NOMO-1 treated with DMSO at 0.1 percent for 48 hours (cell line): ENCODE measurements at regions not wholly inside any gene's neighbourhood (a gene's known extent, or its start where the extent isn't known, plus 50 kb on each side); places are given as distances from the start of the nearest gene placed in this dataset.

Experiments
- DNase-seq: peaks from one replicate; lab custom pipeline; 2025; ENCODE audit not compliant: unreplicated experiment; lab: John Stamatoyannopoulos, UW

DNA sequence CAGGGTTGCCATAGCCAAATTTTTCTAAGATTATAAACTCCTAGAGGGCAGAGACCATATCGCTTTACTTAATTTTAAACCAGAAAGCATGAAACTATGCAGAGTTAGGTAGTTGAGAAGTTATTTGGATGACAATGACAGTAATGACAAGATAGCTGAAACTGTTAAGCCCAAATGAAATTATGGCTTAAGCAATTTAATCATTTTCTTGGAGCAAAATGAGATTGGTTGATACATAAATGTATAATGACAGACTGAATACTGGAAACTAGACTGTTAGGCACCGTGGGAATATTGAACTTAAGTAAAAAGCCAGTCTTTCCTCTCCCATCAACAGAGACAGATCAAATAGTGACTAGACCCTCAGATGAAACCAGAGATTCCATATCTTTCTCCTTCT, 670.3 kb upstream of the NRSN1 start:
- no peak for DNase-seq

DNA sequence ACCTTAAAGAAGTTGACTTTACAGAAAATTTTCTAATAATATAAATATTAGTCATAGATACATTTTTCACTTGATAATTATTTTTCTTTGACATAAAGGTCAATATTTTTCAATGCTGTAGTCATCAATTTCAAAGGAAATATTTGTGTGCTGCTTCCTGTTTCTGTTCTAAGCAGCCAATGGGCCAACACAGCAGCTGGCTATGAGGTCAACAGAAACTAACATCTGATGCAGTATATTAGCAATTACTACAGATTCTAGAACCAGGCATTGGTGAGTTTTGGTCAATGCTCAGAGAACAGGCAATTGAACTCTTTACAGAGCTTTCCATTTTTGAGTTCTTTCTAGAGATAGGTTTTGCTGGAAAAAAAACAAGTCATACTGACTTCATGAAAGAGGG, 669.6 kb upstream of the NRSN1 start:
- no peak for DNase-seq

GRCh38 chr6:23457321-23457720, 668.7 kb upstream of the NRSN1 start:
- no peak for DNase-seq

- DNase-seq: no peak
Measured at GRCh38 chr6:23465912-23466311, 660.1 kb upstream of the NRSN1 start.

DNA sequence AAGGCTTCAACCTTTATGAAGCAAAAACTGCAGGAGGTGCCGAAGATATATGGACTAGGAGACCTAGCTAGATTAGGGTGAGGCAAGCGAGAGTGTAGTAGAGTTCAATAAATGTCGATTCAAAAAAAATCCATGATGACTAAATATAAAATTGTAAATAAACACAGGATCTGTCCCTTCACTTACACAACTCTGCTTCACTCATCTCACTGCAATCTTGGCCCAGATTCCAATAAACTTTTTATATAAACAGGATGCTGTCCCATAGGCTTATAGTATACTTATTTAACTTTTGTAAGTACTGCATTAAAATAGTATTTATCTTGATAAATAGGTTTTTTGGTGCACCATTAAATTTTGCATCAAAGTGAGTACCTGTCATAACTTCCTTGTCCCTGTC, 648.4 kb upstream of the NRSN1 start:
- DNase-seq: no peak

DNA sequence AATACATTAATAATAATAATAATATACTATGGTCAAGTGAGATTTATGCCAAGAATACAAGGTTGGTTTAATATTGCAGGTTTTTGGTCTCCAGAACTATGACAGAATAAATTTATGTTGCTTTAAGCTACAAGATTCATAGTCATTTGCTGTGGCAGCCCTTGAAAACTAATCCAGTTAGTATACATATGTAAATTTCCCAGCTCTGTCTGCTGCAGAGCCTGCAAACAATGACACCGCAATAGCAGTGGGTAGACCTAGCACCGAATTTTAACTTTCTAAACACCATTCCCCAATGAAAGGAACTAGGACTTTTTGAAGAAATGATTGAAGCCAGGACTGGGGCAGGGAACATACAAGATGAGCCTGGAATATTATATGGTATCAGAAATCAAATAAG, 647.7 kb upstream of the NRSN1 start:
- no peak for DNase-seq

GRCh38 chr6:23483896-23484295, 642.1 kb upstream of the NRSN1 start:
- DNase-seq: no peak

DNA sequence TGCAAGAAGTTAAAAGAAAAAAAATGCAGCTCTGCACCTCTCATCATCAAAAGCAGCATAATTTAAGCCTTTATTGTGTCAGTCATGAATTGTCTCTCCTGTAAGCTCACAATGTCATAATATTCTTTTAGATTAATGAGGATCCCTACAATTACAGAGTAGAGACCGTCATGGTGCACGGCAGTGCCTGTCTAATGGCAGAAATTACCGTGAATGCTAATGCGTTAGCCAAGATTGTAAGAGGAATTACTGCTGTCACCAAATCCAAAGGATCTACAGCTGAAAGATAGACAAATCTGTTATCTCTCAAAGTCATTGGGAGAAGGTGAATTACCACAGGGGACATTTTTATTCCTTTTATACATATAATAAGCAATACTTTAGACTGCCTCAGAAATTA, 631.6 kb upstream of the NRSN1 start:
- no peak for DNase-seq

GRCh38 chr6:23498013-23498412, 628.0 kb upstream of the NRSN1 start:
- DNase-seq: no peak

GRCh38 chr6:23499549-23499948, 626.5 kb upstream of the NRSN1 start:
- DNase-seq: no peak

DNA sequence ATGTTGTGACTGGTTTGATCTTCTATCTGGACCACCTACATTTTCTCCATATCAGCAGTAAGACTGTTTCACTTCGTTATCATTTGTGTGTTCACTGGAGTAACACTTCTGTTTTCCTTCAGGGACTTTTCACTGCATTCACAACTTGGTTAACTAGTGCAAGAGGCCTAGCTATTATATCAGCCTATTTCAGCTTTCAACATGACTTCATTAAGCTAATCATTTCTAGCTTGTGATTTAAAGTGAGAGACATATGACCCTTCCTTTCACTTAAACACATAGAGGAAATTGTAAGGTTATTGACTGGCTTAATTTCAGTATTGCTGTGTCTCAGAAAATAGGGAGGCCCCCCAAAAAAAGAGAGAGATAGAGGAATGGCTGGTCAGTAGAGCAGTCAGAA, 622.8 kb upstream of the NRSN1 start:
- DNase-seq: no peak

- no peak for DNase-seq
Measured at GRCh38 chr6:23505026-23505425, 621.0 kb upstream of the NRSN1 start.

DNA sequence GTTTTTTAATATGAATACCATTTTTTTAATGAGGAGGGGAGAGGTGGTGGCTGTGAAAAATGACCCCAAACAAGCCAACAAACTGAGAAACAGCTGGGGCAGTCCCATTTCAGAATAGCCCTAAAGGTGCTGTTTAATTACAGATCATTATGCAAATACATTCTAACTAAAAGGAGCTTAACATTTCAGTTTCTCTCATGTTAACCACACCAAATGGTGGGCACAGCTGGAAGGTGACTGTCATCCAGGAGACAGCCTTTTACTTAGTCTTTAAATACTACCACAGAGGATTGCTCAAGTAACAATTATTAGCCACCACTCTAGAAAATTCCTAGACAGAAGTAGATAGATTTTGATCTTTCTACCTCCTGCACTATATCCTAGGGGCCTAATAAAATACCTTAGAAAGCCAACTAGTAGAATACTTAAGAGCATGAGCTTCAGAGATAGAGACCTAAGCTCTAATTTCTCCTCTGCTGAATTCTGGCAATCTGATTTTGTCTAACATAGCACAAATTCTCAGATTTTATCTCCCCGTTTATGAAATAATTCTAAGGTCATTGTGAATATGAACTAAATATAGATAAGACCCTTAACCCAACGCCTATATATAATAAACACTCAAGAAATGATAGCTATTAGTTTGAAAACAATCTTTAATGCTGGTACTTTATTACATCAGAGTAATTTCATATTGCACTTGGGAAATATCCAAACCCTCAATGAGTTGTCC, 615.1 kb upstream of the NRSN1 start:
- no peak for DNase-seq

DNA sequence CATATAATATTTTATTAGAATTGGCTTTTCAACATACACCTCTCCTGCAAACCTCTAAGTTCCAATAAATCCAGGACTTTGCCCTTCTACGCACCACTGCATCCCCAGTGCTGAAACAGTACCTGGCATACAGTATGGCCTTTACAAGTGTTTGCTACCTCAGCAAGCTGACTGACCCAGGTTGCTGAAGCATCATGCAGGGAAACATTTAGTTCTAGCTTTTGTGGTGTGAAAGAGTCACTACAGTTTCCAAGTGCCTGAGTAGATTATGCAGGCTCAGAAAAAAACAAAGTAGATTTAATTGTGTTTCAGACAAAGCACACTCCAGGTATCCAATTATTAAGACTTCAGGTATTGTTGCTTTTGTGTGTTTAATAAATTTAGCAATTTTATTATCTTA, 614.2 kb upstream of the NRSN1 start:
- DNase-seq: no peak

- DNase-seq: no peak
Measured at GRCh38 chr6:23518294-23518693, 607.7 kb upstream of the NRSN1 start.

DNA sequence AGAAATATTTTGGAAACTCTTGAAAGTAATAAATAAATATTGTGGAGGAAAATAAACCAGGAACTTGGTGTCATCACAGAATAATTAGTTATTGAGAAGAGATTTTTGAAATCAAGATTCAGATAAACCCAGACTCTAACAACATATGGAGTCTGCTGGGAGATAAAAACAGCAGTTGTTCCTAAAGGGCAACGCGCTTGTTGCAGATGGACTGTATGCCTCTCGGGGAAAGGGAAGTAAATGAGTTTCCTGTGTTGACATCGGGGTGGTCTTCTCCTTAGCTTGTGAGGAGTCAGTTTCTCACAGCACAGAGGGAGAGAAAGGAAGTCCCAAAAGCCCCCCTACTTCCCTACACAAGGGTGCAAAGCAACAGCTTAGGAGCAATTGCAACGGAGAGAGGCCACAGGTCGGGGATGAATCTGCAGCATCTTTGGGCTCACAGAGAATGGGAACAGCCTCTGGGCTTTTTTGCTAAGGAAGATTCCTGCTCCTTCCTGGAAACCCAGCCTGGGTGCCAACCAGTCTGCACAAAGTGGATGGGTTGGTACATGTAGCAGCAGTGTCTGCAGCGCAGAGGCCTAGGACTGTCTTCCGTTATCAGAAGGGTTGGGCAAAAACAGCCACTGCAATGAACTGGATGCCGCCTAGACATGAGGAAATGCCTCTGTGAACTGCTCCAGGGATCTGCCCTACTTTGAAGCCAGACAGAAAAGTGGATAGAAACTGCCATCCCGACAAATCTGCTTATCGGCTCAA, 603.0 kb upstream of the NRSN1 start:
- no peak for DNase-seq

DNA sequence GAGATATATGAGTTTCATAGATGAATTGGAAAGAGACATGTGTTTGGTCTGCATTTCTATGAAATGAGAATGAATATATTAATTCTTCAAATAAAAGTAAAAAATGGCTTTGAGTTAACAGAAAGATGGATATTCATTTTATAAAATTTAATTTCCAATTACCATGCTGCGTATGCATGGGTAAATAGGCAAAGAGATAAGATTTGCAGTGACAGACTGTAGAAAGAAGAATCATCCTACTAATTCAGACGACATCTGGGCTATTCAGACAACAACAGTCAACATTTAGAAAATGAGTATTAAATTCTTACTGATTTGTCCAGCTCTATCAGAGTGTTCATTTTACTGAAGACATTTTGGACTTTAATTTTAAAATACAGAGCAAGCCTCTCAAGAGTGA, 602.2 kb upstream of the NRSN1 start:
- DNase-seq: no peak

- DNase-seq: no peak
Measured at GRCh38 chr6:23524548-23524947, 601.5 kb upstream of the NRSN1 start.

DNA sequence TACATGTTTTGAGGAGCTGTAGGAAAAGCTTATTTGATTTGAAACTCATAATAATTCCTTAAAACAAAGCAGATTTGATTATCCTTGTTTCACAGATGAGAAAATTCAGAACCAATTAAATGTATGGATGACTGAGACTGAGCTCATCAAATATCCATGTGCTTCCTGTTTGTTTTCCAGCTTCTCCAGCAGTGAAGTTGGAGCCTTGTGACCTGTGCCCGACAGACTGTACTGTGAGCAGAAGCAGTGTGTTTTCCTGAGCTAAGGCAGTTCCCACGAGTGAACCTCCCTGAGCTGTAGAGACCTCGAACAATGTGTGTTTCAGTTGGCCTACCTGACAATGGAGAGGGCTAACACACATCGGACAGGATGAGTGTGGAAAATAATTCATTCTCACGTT, 599.5 kb upstream of the NRSN1 start:
- no peak for DNase-seq

GRCh38 chr6:23529902-23530301, 596.1 kb upstream of the NRSN1 start:
- no peak for DNase-seq

DNA sequence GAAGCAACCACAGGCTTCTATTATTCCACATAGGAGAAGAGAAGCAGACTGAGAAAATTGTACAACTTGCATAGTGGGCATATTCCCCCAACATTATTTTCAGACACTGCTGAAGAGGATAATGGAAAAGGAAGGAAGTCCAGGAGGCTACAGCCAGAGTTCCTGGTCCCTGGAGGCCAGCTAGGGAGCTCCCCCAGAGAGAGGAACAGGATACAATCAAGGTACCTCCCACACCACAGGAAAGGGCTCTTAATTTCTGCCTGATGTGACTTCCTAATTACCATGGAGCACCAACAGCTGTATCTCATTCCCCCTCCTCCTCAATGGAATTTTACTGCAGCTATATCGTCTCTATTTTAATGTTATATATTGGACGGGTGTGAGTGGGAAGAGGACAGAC, 594.3 kb upstream of the NRSN1 start:
- no peak for DNase-seq

GRCh38 chr6:23532227-23532626, 593.8 kb upstream of the NRSN1 start:
- no peak for DNase-seq

DNA sequence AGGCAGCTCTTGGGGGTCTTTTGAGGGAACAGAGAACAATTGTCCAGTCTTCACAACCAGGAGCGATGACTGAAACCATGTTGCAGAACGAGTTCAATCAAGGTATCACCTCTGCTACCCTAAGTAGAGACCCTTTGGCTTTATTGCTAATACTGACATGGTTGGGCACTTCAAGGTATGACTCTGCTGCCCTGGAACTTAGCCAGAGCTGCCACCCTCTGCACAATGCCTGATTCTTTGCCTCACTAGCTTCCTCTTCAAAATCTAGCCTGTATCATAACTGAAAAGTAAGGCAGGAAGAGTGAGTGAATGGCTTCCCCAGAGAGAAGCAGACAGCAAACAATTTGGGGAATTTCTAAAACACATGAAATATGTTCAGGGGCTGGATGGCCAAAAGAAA, 592.7 kb upstream of the NRSN1 start:
- DNase-seq: no peak
